ENCODE measurements at regions not wholly inside any gene's neighbourhood (a gene's known extent, or its start where the extent isn't known, plus 50 kb on each side); places are given as distances from the start of the nearest gene placed in this dataset.

GRCh38 chr4:131052646-131053045, 1956.7 kb downstream of the C4orf33 start:
- H3K27me3 ChIP-seq (replicated peaks; ENCODE audit: control insufficient read depth, insufficient read depth, low read length) = no peaks in the 10 kb centered on the region
- H3K36me3 ChIP-seq (ENCODE audit: control insufficient read depth, insufficient read depth, low read length) = no peaks in the 10 kb centered on the region
- no peak for DNase-seq (ENCODE audit: extremely low read depth, insufficient read length)
- TF ChIP-seq CTCF (IDR thresholded peaks at IDR 0.05; ENCODE audit: insufficient read depth, low read length, poor library complexity, severe bottlenecking) = no peak
- no peak overlapping the region for H3K4me3 ChIP-seq (replicated peaks; ENCODE audit: low read depth, low read length)

- DNase-seq (ENCODE audit: extremely low read depth, insufficient read length) = no peak
- H3K36me3 ChIP-seq (ENCODE audit: control insufficient read depth, insufficient read depth, low read length) = no peaks in the 10 kb centered on the region
- no peak overlapping the region for H3K4me3 ChIP-seq (replicated peaks; ENCODE audit: low read depth, low read length)
- no peak for TF ChIP-seq CTCF (IDR thresholded peaks at IDR 0.05; ENCODE audit: insufficient read depth, low read length, poor library complexity, severe bottlenecking)
- no peaks in the 10 kb centered on the region for H3K27me3 ChIP-seq (replicated peaks; ENCODE audit: control insufficient read depth, insufficient read depth, low read length)
Observed at GRCh38 chr4:131054489-131055019, 1958.6 kb downstream of the C4orf33 start.

GRCh38 chr4:131061734-131062133, 1965.8 kb downstream of the C4orf33 start:
- no peak for TF ChIP-seq CTCF (IDR thresholded peaks at IDR 0.05; ENCODE audit: insufficient read depth, low read length, poor library complexity, severe bottlenecking)
- Histone ChIP-seq H3K4me3 (replicated peaks; ENCODE audit: low read depth, low read length) (no peak overlapping the region), H3K36me3 (ENCODE audit: control insufficient read depth, insufficient read depth, low read length) (no peaks in the 10 kb centered on the region), H3K27me3 (replicated peaks; ENCODE audit: control insufficient read depth, insufficient read depth, low read length) (no peaks in the 10 kb centered on the region)
- no peak for DNase-seq (ENCODE audit: extremely low read depth, insufficient read length)

GRCh38 chr4:131063878-131064277, 1967.9 kb downstream of the C4orf33 start:
- no peaks in the 10 kb centered on the region for H3K36me3 ChIP-seq (ENCODE audit: control insufficient read depth, insufficient read depth, low read length)
- no peak for DNase-seq (ENCODE audit: extremely low read depth, insufficient read length)
- TF ChIP-seq CTCF (IDR thresholded peaks at IDR 0.05; ENCODE audit: insufficient read depth, low read length, poor library complexity, severe bottlenecking) = no peak

GRCh38 chr4:131081069-131081468, 1985.1 kb downstream of the C4orf33 start:
- H3K36me3 ChIP-seq (ENCODE audit: control insufficient read depth, insufficient read depth, low read length) = no peaks in the 10 kb centered on the region
- no peak overlapping the region for H3K4me3 ChIP-seq (replicated peaks; ENCODE audit: low read depth, low read length)
- no peaks in the 10 kb centered on the region for H3K27me3 ChIP-seq (replicated peaks; ENCODE audit: control insufficient read depth, insufficient read depth, low read length)
- TF ChIP-seq CTCF (IDR thresholded peaks at IDR 0.05; ENCODE audit: insufficient read depth, low read length, poor library complexity, severe bottlenecking) = no peak
- DNase-seq (ENCODE audit: extremely low read depth, insufficient read length) = no peak

More at GRCh38 chr4:131063878-131064277, 1967.9 kb downstream of the C4orf33 start:
- Histone ChIP-seq H3K27me3 (replicated peaks; ENCODE audit: control insufficient read depth, insufficient read depth, low read length) (no peaks in the 10 kb centered on the region), H3K4me3 (replicated peaks; ENCODE audit: low read depth, low read length) (no peak overlapping the region)

GRCh38 chr4:131084997-131085396, 1989.0 kb downstream of the C4orf33 start:
- H3K36me3 ChIP-seq (ENCODE audit: control insufficient read depth, insufficient read depth, low read length) = no peaks in the 10 kb centered on the region
- no peak for DNase-seq (ENCODE audit: extremely low read depth, insufficient read length)
- H3K4me3 ChIP-seq (replicated peaks; ENCODE audit: low read depth, low read length) = no peak overlapping the region
- no peak for TF ChIP-seq CTCF (IDR thresholded peaks at IDR 0.05; ENCODE audit: insufficient read depth, low read length, poor library complexity, severe bottlenecking)
- H3K27me3 ChIP-seq (replicated peaks; ENCODE audit: control insufficient read depth, insufficient read depth, low read length) = no peaks in the 10 kb centered on the region
